Thyroid gland (tissue), 4 donors: ENCODE measurements at regions not wholly inside any gene's neighbourhood (a gene's known extent, or its start where the extent isn't known, plus 50 kb on each side); places are given as distances from the start of the nearest gene placed in this dataset.

Experiments
- DNase-seq, 2 donors: peaks; one replicate each; pipeline ENCODE4 v3.0.0-alpha.2; 2019
- H3K27ac ChIP-seq, 3 donors: fragments of 200-600 bp; sonication (generic); 1 replicate in 2 of 3; 2 replicates in 1 of 3; pipeline ENCODE4 v1.5.1; 2016 to 2019; ENCODE audit warnings: mild to moderate bottlenecking in 1 of 3, moderate library complexity in 1 of 3
- H3K27me3 ChIP-seq: fragments of 200-600 bp; sonication (generic); one replicate; pipeline ENCODE4 v1.5.1; 2019
- H3K36me3 ChIP-seq, 2 donors: fragments of 200-600 bp; sonication (generic); one replicate each; pipeline ENCODE4 v1.5.1; 2016 to 2019
- H3K4me1 ChIP-seq, 2 donors: fragments of 200-600 bp; sonication (generic); one replicate each; pipeline ENCODE4 v1.5.1; 2017 to 2019
- H3K4me3 ChIP-seq, 3 donors: fragments of 200-600 bp; sonication (generic); replicated peaks in 1 of 3; 1 replicate in 2 of 3; 2 replicates in 1 of 3; pipeline ENCODE4 v1.5.1; 2016; ENCODE audit warnings: mild to moderate bottlenecking in 1 of 3
- H3K9me3 ChIP-seq: fragments of 200-600 bp; sonication (generic); one replicate; pipeline ENCODE4 v1.5.1; 2017
- CTCF ChIP-seq, 6 experiments: fragments of 200-600 bp in 3 of 6; fragments of 450-650 bp in 3 of 6; sonication (generic) in 3 of 6; IDR thresholded peaks; one replicate each; pipeline ENCODE4 v1.5.1; 2016 to 2019; ENCODE audit warnings: antibody characterized with exemption in 6 of 6, mild to moderate bottlenecking in 2 of 6, inconsistent platforms in 1 of 6, moderate library complexity in 1 of 6
- POLR2A ChIP-seq, 2 donors: fragments of 450-650 bp; IDR thresholded peaks; one replicate each; pipeline ENCODE4 v1.6.1; 2017; ENCODE audit warnings: antibody characterized with exemption in 2 of 2, mild to moderate bottlenecking in 2 of 2, moderate library complexity in 1 of 2
- WGBS, 2 donors: methylation state at CpG; one replicate each; pipeline ENCODE4 v1.1.5; 2017; 5-methylcytosine and 5-hydroxymethylcytosine counted together
- intact Hi-C: fragments of 100-400 bp; cut with DNase I; formaldehyde crosslinking; loops from one replicate; pipeline ENCODE4 v1.15.1; 2023

- H3K9me3 ChIP-seq = no peaks in the 10 kb centered on the region
These were observed 355.5 kb upstream of the CCNH start for GRCh38 chr5:87768190-87768589.

GRCh38 chr5:87765009-87765408 lies 352.3 kb upstream of the CCNH start:
- no peak overlapping the region for H3K27ac ChIP-seq
- DNase-seq = no peak
- H3K27me3 ChIP-seq = no peaks in the 10 kb centered on the region
- H3K36me3 ChIP-seq = no peaks in the 10 kb centered on the region
- no peaks in the 10 kb centered on the region for H3K9me3 ChIP-seq
- H3K4me3 ChIP-seq = no peak overlapping the region
- H3K4me1 ChIP-seq = no peaks in the 10 kb centered on the region
- 50 to 60% methylated on average over 4 to 5 of the region's 5 CpGs for WGBS, 2 donors
- intact Hi-C loops = no loop called here
- TF ChIP-seq POLR2A (IDR thresholded peaks at IDR 0.05) = no peak
- TF ChIP-seq CTCF (IDR thresholded peaks at IDR 0.05) = no peak

More at GRCh38 chr5:87768190-87768589, 355.5 kb upstream of the CCNH start:
- intact Hi-C loops = no loop called here
- H3K36me3 ChIP-seq = no peaks in the 10 kb centered on the region
- DNase-seq = no peak
- TF ChIP-seq CTCF (IDR thresholded peaks at IDR 0.05) = no peak
- no peak for TF ChIP-seq POLR2A (IDR thresholded peaks at IDR 0.05)
- no peaks in the 10 kb centered on the region for H3K27me3 ChIP-seq
- no peaks in the 10 kb centered on the region for H3K4me1 ChIP-seq
- no peak overlapping the region for H3K4me3 ChIP-seq
- WGBS, 2 donors = 96% methylated on average over 2 of the region's 2 CpGs
- H3K27ac ChIP-seq = no peak overlapping the region

- no peaks in the 10 kb centered on the region for H3K4me1 ChIP-seq
- no peaks in the 10 kb centered on the region for H3K36me3 ChIP-seq
- TF ChIP-seq POLR2A (IDR thresholded peaks at IDR 0.05) = no peak
- TF ChIP-seq CTCF (IDR thresholded peaks at IDR 0.05) = no peak
- no peak for DNase-seq
- no peak overlapping the region for H3K27ac ChIP-seq
- intact Hi-C loops = no loop called here
- H3K27me3 ChIP-seq = no peaks in the 10 kb centered on the region
- H3K9me3 ChIP-seq = no peaks in the 10 kb centered on the region
- WGBS, 2 donors = 86 to 94% methylated on average over 1 of the region's 1 CpG
- no peak overlapping the region for H3K4me3 ChIP-seq
These were observed 349.9 kb upstream of the CCNH start for GRCh38 chr5:87762631-87763030.

GRCh38 chr5:87756951-87757350 lies 344.2 kb upstream of the CCNH start:
- Histone ChIP-seq H3K9me3 (no peaks in the 10 kb centered on the region), H3K4me1 (no peaks in the 10 kb centered on the region), H3K27ac (no peak overlapping the region), H3K36me3 (no peaks in the 10 kb centered on the region), H3K4me3 (no peak overlapping the region), H3K27me3 (no peaks in the 10 kb centered on the region)
- TF ChIP-seq CTCF (IDR thresholded peaks at IDR 0.05) (no peak), POLR2A (IDR thresholded peaks at IDR 0.05) (no peak)
- intact Hi-C loops = no loop called here
- WGBS, 2 donors = 79 to 82% methylated on average over 1 of the region's 1 CpG
- no peak for DNase-seq

GRCh38 chr5:87755360-87755759 lies 342.6 kb upstream of the CCNH start:
- H3K27ac ChIP-seq = no peak overlapping the region
- no peaks in the 10 kb centered on the region for H3K4me1 ChIP-seq
- no peaks in the 10 kb centered on the region for H3K9me3 ChIP-seq
- WGBS, 2 donors = 33% methylated on average over 5 of the region's 5 CpGs
- H3K36me3 ChIP-seq = no peaks in the 10 kb centered on the region
- no peak for DNase-seq
- H3K27me3 ChIP-seq = no peaks in the 10 kb centered on the region
- intact Hi-C loops = no loop called here
- TF ChIP-seq POLR2A (IDR thresholded peaks at IDR 0.05) (no peak), CTCF (IDR thresholded peaks at IDR 0.05) (no peak)
- no peak overlapping the region for H3K4me3 ChIP-seq
